ENCODE measurements at regions not wholly inside any gene's neighbourhood (a gene's known extent, or its start where the extent isn't known, plus 50 kb on each side); places are given as distances from the start of the nearest gene placed in this dataset.
A peak's percentile ranks its signal among the peaks of the same experiment; 100 is the strongest.
"Not testable (repeated sequence)": the region's sequence is repeated elsewhere in the genome, so short reads cannot be mapped to it uniquely, and the experiment has no call there.

DNA sequence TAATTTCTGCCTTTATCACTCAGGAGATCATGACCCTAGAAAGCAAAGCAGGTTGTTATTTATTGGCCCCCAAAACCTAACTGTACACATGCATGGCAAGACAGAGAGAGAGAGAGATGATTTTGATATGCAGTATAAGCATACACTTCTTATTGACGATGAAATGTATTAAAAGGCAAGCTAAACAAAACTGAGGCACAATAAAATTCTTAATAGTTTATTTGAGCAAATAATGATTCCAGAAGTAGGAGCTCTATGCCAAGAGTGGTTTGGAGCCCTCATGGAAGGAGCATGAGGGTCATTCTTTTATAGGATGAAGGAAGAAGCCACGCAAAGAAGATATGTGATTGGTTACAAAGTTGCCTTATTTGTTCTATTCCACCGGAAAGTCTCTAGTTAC, 616.0 kb downstream of the FBXO15 start:
- DNase-seq (no peak), FAIRE-seq (no peak)
- intact Hi-C loops (cut with DNase I), result no loop called here

DNA sequence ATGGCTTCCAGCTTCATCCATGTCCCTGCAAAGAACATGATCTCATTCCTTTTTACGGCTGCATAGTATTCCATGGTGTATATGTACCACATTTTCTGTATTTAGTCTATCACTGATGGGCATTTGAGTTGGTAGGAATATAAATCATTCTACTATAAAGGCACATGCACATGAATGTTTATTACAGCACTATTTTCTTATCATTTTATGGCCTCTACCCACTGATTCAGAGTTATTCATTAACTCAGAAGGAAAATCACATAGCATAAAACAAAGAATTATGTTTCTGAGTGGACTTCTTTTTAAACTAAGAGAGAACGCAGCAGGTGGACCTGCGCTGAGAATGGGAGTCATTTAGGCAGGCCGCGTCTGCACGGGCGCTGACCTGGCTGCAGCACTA, 619.6 kb downstream of the FBXO15 start:
- Histone ChIP-seq H3K4me3 (no peak overlapping the region), H3K4me1 (no peaks in the 10 kb centered on the region), H3K36me3 (no peaks in the 10 kb centered on the region), H3K27ac (no peak overlapping the region), H3K27me3 (no peaks in the 10 kb centered on the region), H3K9me3 (no peaks in the 10 kb centered on the region)
- TF ChIP-seq, protein P1, sequence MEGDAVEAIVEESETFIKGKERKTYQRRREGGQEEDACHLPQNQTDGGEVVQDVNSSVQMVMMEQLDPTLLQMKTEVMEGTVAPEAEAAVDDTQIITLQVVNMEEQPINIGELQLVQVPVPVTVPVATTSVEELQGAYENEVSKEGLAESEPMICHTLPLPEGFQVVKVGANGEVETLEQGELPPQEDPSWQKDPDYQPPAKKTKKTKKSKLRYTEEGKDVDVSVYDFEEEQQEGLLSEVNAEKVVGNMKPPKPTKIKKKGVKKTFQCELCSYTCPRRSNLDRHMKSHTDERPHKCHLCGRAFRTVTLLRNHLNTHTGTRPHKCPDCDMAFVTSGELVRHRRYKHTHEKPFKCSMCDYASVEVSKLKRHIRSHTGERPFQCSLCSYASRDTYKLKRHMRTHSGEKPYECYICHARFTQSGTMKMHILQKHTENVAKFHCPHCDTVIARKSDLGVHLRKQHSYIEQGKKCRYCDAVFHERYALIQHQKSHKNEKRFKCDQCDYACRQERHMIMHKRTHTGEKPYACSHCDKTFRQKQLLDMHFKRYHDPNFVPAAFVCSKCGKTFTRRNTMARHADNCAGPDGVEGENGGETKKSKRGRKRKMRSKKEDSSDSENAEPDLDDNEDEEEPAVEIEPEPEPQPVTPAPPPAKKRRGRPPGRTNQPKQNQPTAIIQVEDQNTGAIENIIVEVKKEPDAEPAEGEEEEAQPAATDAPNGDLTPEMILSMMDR (IDR thresholded peaks at IDR 0.05), result no peak
- 73 to 81% methylated on average over 7 of the region's 7 CpGs for WGBS, 2 donors
- ATAC-seq, result no peak
- intact Hi-C loops (cut with DNase I), result no loop called here
- no peak for DNase-seq
- no peak for FAIRE-seq

More for the DNA sequence above, 616.0 kb downstream of the FBXO15 start:
- H3K4me1 ChIP-seq, result no peaks in the 10 kb centered on the region
- no peaks in the 10 kb centered on the region for H3K9me3 ChIP-seq
- ATAC-seq, result no peak
- H3K27me3 ChIP-seq, result no peaks in the 10 kb centered on the region
- no peak overlapping the region for H3K4me3 ChIP-seq
- no peak overlapping the region for H3K27ac ChIP-seq
- no peaks in the 10 kb centered on the region for H3K36me3 ChIP-seq
- TF ChIP-seq, protein P1 (IDR thresholded peaks at IDR 0.05), result no peak
- WGBS, 2 donors, result 91 to 93% methylated on average over 3 of the region's 3 CpGs

DNA sequence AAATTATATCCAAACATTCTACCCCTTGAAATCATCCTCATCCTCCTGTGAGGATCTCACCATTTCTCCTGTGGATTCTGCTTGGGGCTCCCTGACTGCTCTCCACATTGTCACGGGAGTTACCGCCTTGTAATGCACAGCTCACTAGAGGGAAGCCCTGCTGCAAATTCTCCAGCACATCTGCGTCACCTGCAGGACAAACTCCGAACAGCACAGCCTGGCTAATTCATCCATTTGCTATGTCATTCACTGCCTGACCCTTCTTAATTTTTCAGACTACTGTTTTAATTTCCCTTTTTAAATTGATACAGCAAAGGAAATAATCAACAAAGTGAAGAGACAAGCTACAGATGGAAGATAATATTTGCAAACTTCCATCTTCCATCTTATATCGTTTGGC, 627.4 kb downstream of the FBXO15 start:
- intact Hi-C loops (cut with DNase I), result no loop called here
- 52 to 77% methylated on average over 5 of the region's 5 CpGs for WGBS, 2 donors
- no peak overlapping the region for H3K4me3 ChIP-seq
- H3K27ac ChIP-seq, result no peak overlapping the region
- H3K4me1 ChIP-seq, result no peaks in the 10 kb centered on the region
- ATAC-seq (no peak), DNase-seq (no peak), FAIRE-seq (no peak)
- H3K9me3 ChIP-seq, result no peaks in the 10 kb centered on the region
- TF ChIP-seq, protein P1 (IDR thresholded peaks at IDR 0.05), result no peak
- no peaks in the 10 kb centered on the region for H3K27me3 ChIP-seq
- H3K36me3 ChIP-seq, result no peaks in the 10 kb centered on the region

DNA sequence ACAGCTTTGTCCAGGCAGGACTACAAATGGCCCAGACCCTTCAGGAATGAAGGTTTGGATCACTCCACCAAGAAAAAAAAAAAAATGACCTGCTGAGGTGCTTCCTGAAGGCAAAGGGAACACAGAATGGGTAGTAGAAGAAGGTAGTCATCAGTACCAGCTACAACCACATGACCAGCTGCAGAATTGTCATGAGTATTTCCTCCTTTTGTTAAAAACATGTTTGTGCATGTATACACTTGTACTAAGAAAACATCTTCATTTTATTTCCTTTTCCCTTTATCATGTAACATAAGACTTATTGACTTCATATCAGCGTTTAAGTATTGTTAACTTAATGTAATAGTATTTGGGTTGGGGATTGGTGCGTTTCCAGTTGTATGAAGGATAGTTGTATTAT, 631.6 kb downstream of the FBXO15 start:
- H3K27ac ChIP-seq; DNase-seq; H3K4me3 ChIP-seq; FAIRE-seq; H3K36me3 ChIP-seq; H3K27me3 ChIP-seq; H3K4me1 ChIP-seq; intact Hi-C loops (cut with DNase I); ATAC-seq; H3K9me3 ChIP-seq: not testable (repeated sequence)
- WGBS, 2 donors, result 71 to 86% methylated on average over 2 of the region's 2 CpGs

DNA sequence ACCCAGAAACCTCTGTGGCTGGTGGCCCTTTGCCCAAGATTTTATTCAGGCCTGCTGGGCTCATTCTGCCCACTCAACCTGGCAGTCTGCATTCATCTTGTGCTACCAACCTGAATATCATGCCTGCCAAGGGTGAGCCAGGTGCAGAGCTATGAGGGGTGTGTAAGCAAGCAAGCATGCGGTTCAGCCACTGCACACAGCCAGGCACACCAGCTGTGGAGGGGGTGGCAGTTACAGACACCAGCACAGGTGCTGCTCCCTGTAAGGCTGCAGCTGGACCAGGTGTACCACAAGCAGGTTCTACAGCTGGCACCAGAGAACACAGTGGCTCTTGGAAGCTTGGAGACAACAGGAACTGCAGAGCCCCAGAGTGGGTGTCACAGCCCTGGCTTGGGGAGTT, 633.2 kb downstream of the FBXO15 start:
- Histone ChIP-seq H3K36me3 (no peaks in the 10 kb centered on the region), H3K4me1 (no peaks in the 10 kb centered on the region), H3K27me3 (no peaks in the 10 kb centered on the region), H3K27ac (no peak overlapping the region), H3K4me3 (no peak overlapping the region), H3K9me3 (no peaks in the 10 kb centered on the region)
- DNase-seq (peak in 1 of 6 donors; percentile 29), FAIRE-seq (no peak), ATAC-seq (no peak)
- intact Hi-C loops (cut with DNase I), result no loop called here
- WGBS, 2 donors, result 75 to 86% methylated on average over 1 of the region's 1 CpG
- TF ChIP-seq, protein P1 (IDR thresholded peaks at IDR 0.05), result no peak
